K562 (cell line): ENCODE measurements at regions not wholly inside any gene's neighbourhood (a gene's known extent, or its start where the extent isn't known, plus 50 kb on each side); places are given as distances from the start of the nearest gene placed in this dataset.

ENCODE experiments used
- ATAC-seq: fragments of 200-7000 bp; cut with Tn5 transposase; 3 replicates; pipeline ENCODE4 v1.9.1; 2020; ENCODE audit warnings: moderate library complexity
- BruUV-seq: library from RNA; stranded (reverse); fragments of 400-500 nt; replicated peaks from 2 replicates; lab custom pipeline; 2021; lab: Mats Ljungman, UMichigan
- CTCF ChIA-PET: fragments of 300-600 bp; formaldehyde crosslinking; extraction: SDS; loops from one replicate; lab custom pipeline; 2021; ENCODE audit warnings: low intra/inter-chr PET ratio; lab: Yijun Ruan, JAX
- POLR2A ChIA-PET: fragments of 300-600, 350-650 bp; sonication (Branson Sonifier 250); formaldehyde crosslinking; extraction: SDS; loops from one replicate; lab custom pipeline; 2021; ENCODE audit warnings: antibody characterized with exemption, inconsistent platforms; lab: Yijun Ruan, JAX
- DNase-seq, 4 experiments: peaks; one replicate each; pipeline versions ENCODE4 v3.0.0 to v3.0.0-alpha.2; 2011 to 2018; ENCODE audit warnings: low spot score in 3 of 4, mixed read lengths in 3 of 4; ENCODE audit errors: extremely low read depth in 1 of 4
- FAIRE-seq: peaks from 2 replicates; lab custom pipeline; 2011; peaks lifted over from hg19 to GRCh38; lab: Jason Lieb, UNC
- H2AFZ ChIP-seq: 2 replicates; pipeline ENCODE4 v1.6.0; 2011; ENCODE audit warnings: low read depth, low read length, control low read depth, inconsistent platforms
- H3K27ac ChIP-seq: fragments of 200-600 bp; 3 replicates; pipeline ENCODE4 v1.8.0; 2011; ENCODE audit warnings: low read depth, mild to moderate bottlenecking, control low read depth, inconsistent platforms, low read length, moderate library complexity, mixed read lengths; ENCODE audit errors: extremely low read depth
- H3K27me3 ChIP-seq, 2 experiments: fragments of 300-600 bp in 1 of 2; 2 replicates in 1 of 2; 3 replicates in 1 of 2; pipeline versions ENCODE4 v1.6.0 to v1.8.0; 2011; ENCODE audit warnings: inconsistent platforms in 2 of 2, low read length in 2 of 2, mild to moderate bottlenecking in 1 of 2, mixed read lengths in 1 of 2, moderate library complexity in 1 of 2; ENCODE audit not compliant: control insufficient read depth in 2 of 2, insufficient read depth in 2 of 2
- H3K36me3 ChIP-seq: fragments of 300-600 bp; 3 replicates; pipeline ENCODE4 v1.8.0; 2011; ENCODE audit warnings: mild to moderate bottlenecking, low read length, inconsistent platforms; ENCODE audit not compliant: control insufficient read depth, insufficient read depth
- H3K4me1 ChIP-seq, 2 experiments: fragments of 200-600 bp in 1 of 2; replicated peaks in 1 of 2; 2 replicates in 1 of 2; 3 replicates in 1 of 2; pipeline versions ENCODE4 v1.5.1 to v1.8.0; 2011; ENCODE audit warnings: inconsistent platforms in 2 of 2, low read length in 2 of 2, mild to moderate bottlenecking in 1 of 2, mixed read lengths in 1 of 2, moderate library complexity in 1 of 2; ENCODE audit not compliant: control insufficient read depth in 2 of 2, insufficient read depth in 2 of 2
- H3K4me2 ChIP-seq: 2 replicates; pipeline ENCODE4 v1.6.1; 2011; ENCODE audit warnings: low read length, control low read depth, inconsistent platforms, mixed read lengths; ENCODE audit not compliant: insufficient read depth
- H3K4me3 ChIP-seq: fragments of 200-600 bp; sonication (generic), shearing (Covaris generic); 2 replicates; pipeline ENCODE4 v1.5.1; 2016; ENCODE audit warnings: control low read depth, inconsistent platforms
- H3K79me2 ChIP-seq: fragments of 200-600 bp; 3 replicates; pipeline ENCODE4 v1.8.0; 2011; ENCODE audit warnings: low read length, inconsistent platforms; ENCODE audit not compliant: control insufficient read depth, insufficient read depth
- H3K9ac ChIP-seq, 2 experiments: 2 replicates each; pipeline versions ENCODE4 v1.6.0 to v1.6.1; 2011; ENCODE audit warnings: low read depth in 2 of 2, low read length in 2 of 2, control low read depth in 1 of 2, inconsistent platforms in 1 of 2, mild to moderate bottlenecking in 1 of 2, mixed read lengths in 1 of 2; ENCODE audit not compliant: insufficient read depth in 1 of 2
- H3K9me1 ChIP-seq: one replicate; pipeline ENCODE4 v1.6.0; 2011; ENCODE audit warnings: inconsistent platforms, mild to moderate bottlenecking, low read length, moderate library complexity; ENCODE audit not compliant: control insufficient read depth, insufficient read depth
- H3K9me3 ChIP-seq: replicated peaks from 2 replicates; pipeline ENCODE4 v1.5.1; 2011; ENCODE audit warnings: low read depth, low read length, inconsistent platforms; ENCODE audit not compliant: control insufficient read depth, insufficient read depth
- H4K20me1 ChIP-seq: replicated peaks from 2 replicates; pipeline ENCODE4 v1.6.1; 2011; ENCODE audit warnings: low read length, inconsistent platforms, mixed read lengths; ENCODE audit not compliant: control insufficient read depth, insufficient read depth
- ARID3A ChIP-seq: IDR thresholded peaks from 2 replicates; pipeline ENCODE4 v1.6.1; 2012; ENCODE audit warnings: low read depth, low read length, improper control_type of control experiment, borderline replicate concordance
- CBFB ChIP-seq: sonication (generic); formaldehyde crosslinking; IDR thresholded peaks from 2 replicates; pipeline ENCODE4 v1.4.0; 2020; ENCODE audit warnings: mild to moderate bottlenecking, missing genetic modification reagents
- CHCHD3 ChIP-seq: fragments of 250-450 bp; sonication (Bioruptor Pico); IDR thresholded peaks from 2 replicates; pipeline ENCODE4 v2.1.2; 2022; ENCODE audit warnings: mild to moderate bottlenecking
- CREB5 ChIP-seq: fragments of 250-450 bp; sonication (Bioruptor Pico); IDR thresholded peaks from 2 replicates; pipeline ENCODE4 v1.5.0; 2020; ENCODE audit warnings: mild to moderate bottlenecking
- ETV6 ChIP-seq, 3 experiments: fragments of 150-350 bp in 1 of 3; sonication (generic) in 1 of 3; formaldehyde crosslinking in 1 of 3; IDR thresholded peaks; 2 replicates each; pipeline versions ENCODE4 v1.6.1 to v1.8.0; 2014 to 2022; ENCODE audit warnings: borderline replicate concordance in 2 of 3, low read depth in 2 of 3, antibody characterized with exemption in 1 of 3, low read length in 1 of 3, mild to moderate bottlenecking in 1 of 3, missing genetic modification reagents in 1 of 3
- FIP1L1 ChIP-seq: fragments of 200-400 bp; formaldehyde crosslinking; IDR thresholded peaks from 2 replicates; pipeline ENCODE4 v1.6.1; 2018; ENCODE audit warnings: mild to moderate bottlenecking, low read depth, low read length; ENCODE audit not compliant: poor library complexity, severe bottlenecking
- MTA3 ChIP-seq: fragments of 450-650 bp; formaldehyde crosslinking; IDR thresholded peaks from 2 replicates; pipeline ENCODE4 v1.6.1; 2017; ENCODE audit warnings: mild to moderate bottlenecking, borderline replicate concordance
- NUFIP1 ChIP-seq: fragments of 450-650 bp; IDR thresholded peaks from 2 replicates; pipeline ENCODE4 v1.6.1; 2018; ENCODE audit not compliant: partially characterized antibody
- POLR2AphosphoS2 ChIP-seq: IDR thresholded peaks from 2 replicates; pipeline ENCODE4 v1.6.1; 2012; ENCODE audit warnings: low read length, improper control_type of control experiment
- PYGO2 ChIP-seq: fragments of 450-650 bp; IDR thresholded peaks from 2 replicates; pipeline ENCODE4 v1.6.1; 2016; ENCODE audit warnings: mild to moderate bottlenecking, missing genetic modification characterization, moderate library complexity, missing compliant biosample characterization
- RAD51 ChIP-seq: fragments of 450-650 bp; IDR thresholded peaks from 2 replicates; pipeline ENCODE4 v1.7.1; 2016; ENCODE audit warnings: low read depth, mild to moderate bottlenecking, borderline replicate concordance
- SMC3 ChIP-seq: conservative IDR thresholded peaks from 2 replicates; pipeline ENCODE4 v1.6.1; 2011; ENCODE audit warnings: low read depth, low read length, improper control_type of control experiment; ENCODE audit not compliant: insufficient read depth
- SRF ChIP-seq, 2 experiments: fragments of 250-450, 450-650 bp in 1 of 2; sonication (Bioruptor Pico) in 1 of 2; sonication (generic) in 1 of 2; formaldehyde crosslinking; IDR thresholded peaks; 2 replicates each; pipeline versions ENCODE4 v1.5.0 to v1.5.1; 2020 to 2022; ENCODE audit warnings: mild to moderate bottlenecking in 1 of 2, missing genetic modification reagents in 1 of 2
- THAP12 ChIP-seq: fragments of 250-450 bp; sonication (Bioruptor Pico); IDR thresholded peaks from 2 replicates; pipeline ENCODE4 v1.9.0; 2021; ENCODE audit warnings: mild to moderate bottlenecking, inconsistent platforms
- ZNF507 ChIP-seq: conservative IDR thresholded peaks from 2 replicates; pipeline ENCODE4 v1.6.1; 2017; ENCODE audit warnings: missing genetic modification characterization, missing compliant biosample characterization
- ZNF511 ChIP-seq: sonication (generic); formaldehyde crosslinking; IDR thresholded peaks from 2 replicates; pipeline ENCODE4 v1.8.0; 2022; ENCODE audit warnings: mild to moderate bottlenecking, missing genetic modification reagents
- ZNF75A ChIP-seq: fragments of 450-650 bp; formaldehyde crosslinking; IDR thresholded peaks from 2 replicates; pipeline ENCODE4 v1.4.0; 2020; ENCODE audit warnings: mild to moderate bottlenecking
- WGBS: fragments of 100-300 bp; shearing (Covaris generic); methylation state at CpG from one replicate; pipeline ENCODE4 v1.1.6; 2016; ENCODE audit warnings: low coverage, mixed read lengths; ENCODE audit not compliant: insufficient coverage; ENCODE audit errors: missing lambda C conversion rate; 5-methylcytosine and 5-hydroxymethylcytosine counted together
- in situ Hi-C: fragments of 300-500 bp; cut with MboI; formaldehyde crosslinking; loops from 4 replicates; pipeline ENCODE4 v1.15.0; 2018; ENCODE audit warnings: inconsistent platforms, mixed read lengths
- intact Hi-C: fragments of 100-400 bp; cut with micrococcal nuclease; formaldehyde crosslinking; loops from 2 replicates; pipeline ENCODE4 v1.14.2; 2022

GRCh38 chr11:72512956-72513355 lies 78.6 kb upstream of the CLPB start:
- DNase-seq (no peak), FAIRE-seq (no peak), ATAC-seq (no peak)
- no peak overlapping the region for H3K9ac ChIP-seq
- H3K9me1 ChIP-seq, result no peaks in the 10 kb centered on the region
- H3K4me3 ChIP-seq, result no peak overlapping the region
- intact Hi-C loops, result no loop called here
- H3K27me3 ChIP-seq, result 0 out of 5 replicates have a peak, but pooled peaks cover 0 to 3% of the 10 kb centered on the region in 2 experiments
- CTCF ChIA-PET, result no interaction called here
- no peak overlapping the region for H2AFZ ChIP-seq
- no peaks in the 10 kb centered on the region for H3K79me2 ChIP-seq
- no peaks in the 10 kb centered on the region for H3K4me1 ChIP-seq
- peaks cover 9% of the 10 kb centered on the region for H3K9me3 ChIP-seq
- TF ChIP-seq MTA3, result no peak
- no peak for TF ChIP-seq CBFB (CRISPR knock-in tag)
- no peak for TF ChIP-seq THAP12
- no peak for TF ChIP-seq CHCHD3 (CRISPR knock-in tag)
- TF ChIP-seq RAD51, result no peak
- TF ChIP-seq CREB5 (CRISPR knock-in tag), result no peak
- TF ChIP-seq SMC3, result no peak
- TF ChIP-seq ETV6 (IDR thresholded peaks at IDR 0.05; ENCODE audit: borderline replicate concordance in 1 of 2, low read depth in 2 of 2, low read length in 1 of 2), result no peak
- no peak for TF ChIP-seq ETV6 (CRISPR knock-in tag; IDR thresholded peaks at IDR 0.05; ENCODE audit: borderline replicate concordance)
- TF ChIP-seq ZNF511 (CRISPR knock-in tag), result no peak
- no peak for TF ChIP-seq PYGO2 (tag)
- no peak for TF ChIP-seq FIP1L1
- TF ChIP-seq ZNF75A (CRISPR knock-in tag), result no peak
- TF ChIP-seq ARID3A, result no peak
- no peak for TF ChIP-seq ZNF507
- no peak for TF ChIP-seq POLR2AphosphoS2
- TF ChIP-seq SRF (CRISPR knock-in tag; IDR thresholded peaks at IDR 0.05), result no peak
- TF ChIP-seq NUFIP1, result no peak
- no TSS peak for BruUV-seq
- no peak overlapping the region for H3K4me2 ChIP-seq
- no peak overlapping the region for H3K27ac ChIP-seq
- POLR2A ChIA-PET, result no interaction called here
- no peaks in the 10 kb centered on the region for H3K36me3 ChIP-seq
- H4K20me1 ChIP-seq, result no peaks in the 10 kb centered on the region
- in situ Hi-C loops, result no loop called here
- 11% methylated on average over 3 of the region's 3 CpGs for WGBS
